ENCODE measurements at regions not wholly inside any gene's neighbourhood (a gene's known extent, or its start where the extent isn't known, plus 50 kb on each side); places are given as distances from the start of the nearest gene placed in this dataset.

GRCh38 chr1:60133848-60134247, 60.3 kb upstream of the C1orf87 start:
- no peak for TF ChIP-seq CTCF (IDR thresholded peaks at IDR 0.05)
- DNase-seq, result no peak
- Mint-ChIP-seq H3K9me3 (peaks cover 0 to 4% (median 0%) of the 10 kb centered on the region in 7 donors), H3K27me3 (ENCODE audit: low read depth in 3 of 3) (peaks cover 0 to 1% (median 0%) of the 10 kb centered on the region in 3 donors), H3K4me1 (peaks cover 13% of the 10 kb centered on the region), H3K27ac (peak overlapping the region in 1 of 7 donors; percentile 50), H3K4me3 (no peak overlapping the region), H3K36me3 (no peaks in the 10 kb centered on the region)
- Histone ChIP-seq H4K20me1 (ENCODE audit: insufficient read depth, low read length) (no peaks in the 10 kb centered on the region), H3K79me2 (ENCODE audit: insufficient read depth, low read length) (no peaks in the 10 kb centered on the region), H3K9me3 (replicated peaks in 1 of 2; ENCODE audit: control insufficient read depth in 1 of 2, insufficient read depth in 1 of 2, low read length in 2 of 2) (no peaks in the 10 kb centered on the region), H3K27me3 (ENCODE audit: control insufficient read depth in 2 of 2, insufficient read depth in 2 of 2, low read length in 2 of 2) (no peaks in the 10 kb centered on the region), H3K4me1 (ENCODE audit: control insufficient read depth in 1 of 2, insufficient read depth in 2 of 2, low read length in 2 of 2) (peaks cover 4 to 8% of the 10 kb centered on the region in 2 donors), H3K27ac (ENCODE audit: low read depth in 1 of 2, low read length in 2 of 2) (no peak overlapping the region), H3K4me3 (replicated peaks in 1 of 3; ENCODE audit: low read depth in 2 of 3, low read length in 3 of 3) (no peak overlapping the region), H3K4me2 (replicated peaks; ENCODE audit: extremely low read depth, low read length, poor library complexity, severe bottlenecking) (no peak overlapping the region), H3K36me3 (replicated peaks in 1 of 2; ENCODE audit: control insufficient read depth in 1 of 2, insufficient read depth in 2 of 2, low read length in 2 of 2) (no peaks in the 10 kb centered on the region), H2AFZ (ENCODE audit: insufficient read depth, low read depth, low read length, poor library complexity, severe bottlenecking) (no peak overlapping the region), H3K9ac (ENCODE audit: insufficient read depth, low read length, poor library complexity, severe bottlenecking) (no peak overlapping the region)
- intact Hi-C loops (cut with micrococcal nuclease), result no loop called here

- Mint-ChIP-seq H3K4me3 (peak overlapping the region; percentile 10 to 26), H3K9me3 (peaks cover 0 to 4% (median 0%) of the 10 kb centered on the region in 7 donors), H3K4me1 (peaks cover 13% of the 10 kb centered on the region), H3K27me3 (ENCODE audit: low read depth in 3 of 3) (no peaks in the 10 kb centered on the region), H3K27ac (peak overlapping the region in 3 of 7 donors; percentile 11 to 39 (median 20)), H3K36me3 (no peaks in the 10 kb centered on the region)
- peak overlapping the region; percentile 43 for H3K4me2 ChIP-seq (replicated peaks; ENCODE audit: extremely low read depth, low read length, poor library complexity, severe bottlenecking)
- no peak overlapping the region for H3K27ac ChIP-seq (ENCODE audit: low read depth in 1 of 2, low read length in 2 of 2)
- peaks cover 4 to 8% of the 10 kb centered on the region in 2 donors for H3K4me1 ChIP-seq (ENCODE audit: control insufficient read depth in 1 of 2, insufficient read depth in 2 of 2, low read length in 2 of 2)
- H3K36me3 ChIP-seq (replicated peaks in 1 of 2; ENCODE audit: control insufficient read depth in 1 of 2, insufficient read depth in 2 of 2, low read length in 2 of 2), result no peaks in the 10 kb centered on the region
- TF ChIP-seq CTCF (IDR thresholded peaks at IDR 0.05), result no peak
- 40% methylated on average over 1 of the region's 9 CpGs for WGBS (ENCODE audit: insufficient coverage)
- no peak overlapping the region for H3K9ac ChIP-seq (ENCODE audit: insufficient read depth, low read length, poor library complexity, severe bottlenecking)
- DNase-seq, result peak in 1 of 3 donors; percentile 7
- no peaks in the 10 kb centered on the region for H3K27me3 ChIP-seq (ENCODE audit: control insufficient read depth in 2 of 2, insufficient read depth in 2 of 2, low read length in 2 of 2)
- no peak overlapping the region for H2AFZ ChIP-seq (ENCODE audit: insufficient read depth, low read depth, low read length, poor library complexity, severe bottlenecking)
- H4K20me1 ChIP-seq (ENCODE audit: insufficient read depth, low read length), result no peaks in the 10 kb centered on the region
- intact Hi-C loops (cut with micrococcal nuclease), result no loop called here
- no peaks in the 10 kb centered on the region for H3K79me2 ChIP-seq (ENCODE audit: insufficient read depth, low read length)
- H3K4me3 ChIP-seq (replicated peaks in 1 of 3; ENCODE audit: low read depth in 2 of 3, low read length in 3 of 3), result no peak overlapping the region
- no peaks in the 10 kb centered on the region for H3K9me3 ChIP-seq (replicated peaks in 1 of 2; ENCODE audit: control insufficient read depth in 1 of 2, insufficient read depth in 1 of 2, low read length in 2 of 2)
Measured at GRCh38 chr1:60133000-60133673, 59.6 kb upstream of the C1orf87 start.
